ENCODE measurements at regions not wholly inside any gene's neighbourhood (a gene's known extent, or its start where the extent isn't known, plus 50 kb on each side); places are given as distances from the start of the nearest gene placed in this dataset.
"Not testable (repeated sequence)": the region's sequence is repeated elsewhere in the genome, so short reads cannot be mapped to it uniquely, and the experiment has no call there.

- not testable (repeated sequence) for TF ChIP-seq CTCF (conservative IDR thresholded peaks at IDR 0.05 in 1 of 2, IDR thresholded peaks at IDR 0.05 in 1 of 2; ENCODE audit: extremely low read depth in 1 of 2, insufficient read depth in 1 of 2, low read depth in 1 of 2, low read length in 2 of 2); EZH2 (IDR thresholded peaks at IDR 0.05; ENCODE audit: borderline replicate concordance, low read length)
These were observed 80.7 kb upstream of the CDH7 start for GRCh38 chr18:65670145-65670544.

Measured in mammary epithelial cell (primary cell).